HS-5 (cell line): ENCODE measurements at regions not wholly inside any gene's neighbourhood (a gene's known extent, or its start where the extent isn't known, plus 50 kb on each side); places are given as distances from the start of the nearest gene placed in this dataset.
"Not testable (repeated sequence)": the region's sequence is repeated elsewhere in the genome, so short reads cannot be mapped to it uniquely, and the experiment has no call there.

Experiments
- DNase-seq: peaks from one replicate; pipeline ENCODE4 v3.0.0-alpha.2; 2012; ENCODE audit warnings: low read depth

- DNase-seq = no peak
These were observed 253.6 kb upstream of the LRRC4C start for GRCh38 chr11:41713030-41713429.

- DNase-seq = no peak
These were observed 254.6 kb upstream of the LRRC4C start for GRCh38 chr11:41714101-41714500.

- DNase-seq = no peak
These were observed 257.4 kb upstream of the LRRC4C start for GRCh38 chr11:41716862-41717261.

- DNase-seq = no peak
These were observed 261.3 kb upstream of the LRRC4C start for GRCh38 chr11:41720761-41721160.

GRCh38 chr11:41728161-41728560 is 268.7 kb upstream of the LRRC4C start:
- DNase-seq = not testable (repeated sequence)

- no peak for DNase-seq
These were observed 315.8 kb upstream of the LRRC4C start for GRCh38 chr11:41775296-41775695.

- DNase-seq = no peak
These were observed 320.0 kb upstream of the LRRC4C start for GRCh38 chr11:41779401-41779960.

- no peak for DNase-seq
These were observed 322.0 kb upstream of the LRRC4C start for GRCh38 chr11:41781441-41781840.

GRCh38 chr11:41784513-41785335 is 325.3 kb upstream of the LRRC4C start:
- DNase-seq = no peak

- DNase-seq = no peak
These were observed 326.6 kb upstream of the LRRC4C start for GRCh38 chr11:41786087-41786486.

GRCh38 chr11:41788177-41788576 is 328.7 kb upstream of the LRRC4C start:
- DNase-seq = no peak

GRCh38 chr11:41789376-41789775 is 329.9 kb upstream of the LRRC4C start:
- DNase-seq = no peak

- no peak for DNase-seq
These were observed 335.6 kb upstream of the LRRC4C start for GRCh38 chr11:41795004-41795403.

GRCh38 chr11:41799754-41800153 is 340.3 kb upstream of the LRRC4C start:
- DNase-seq = no peak

- no peak for DNase-seq
These were observed 344.4 kb upstream of the LRRC4C start for GRCh38 chr11:41803895-41804294.

GRCh38 chr11:41816396-41816795 is 356.9 kb upstream of the LRRC4C start:
- no peak for DNase-seq

GRCh38 chr11:41824287-41824686 is 364.8 kb upstream of the LRRC4C start:
- not testable (repeated sequence) for DNase-seq

GRCh38 chr11:41826085-41826484 is 366.6 kb upstream of the LRRC4C start:
- DNase-seq = no peak

- no peak for DNase-seq
These were observed 377.0 kb upstream of the LRRC4C start for GRCh38 chr11:41836431-41836830.

GRCh38 chr11:41842673-41843072 is 383.2 kb upstream of the LRRC4C start:
- no peak for DNase-seq

- no peak for DNase-seq
These were observed 385.6 kb upstream of the LRRC4C start for GRCh38 chr11:41845066-41845465.

- DNase-seq = no peak
These were observed 388.9 kb upstream of the LRRC4C start for GRCh38 chr11:41848349-41848748.

GRCh38 chr11:41849250-41849649 is 389.8 kb upstream of the LRRC4C start:
- no peak for DNase-seq

- DNase-seq = no peak
These were observed 392.3 kb upstream of the LRRC4C start for GRCh38 chr11:41851743-41852142.
